Osteoblast (primary cell): ENCODE measurements at regions not wholly inside any gene's neighbourhood (a gene's known extent, or its start where the extent isn't known, plus 50 kb on each side); places are given as distances from the start of the nearest gene placed in this dataset.
"Not testable (repeated sequence)": the region's sequence is repeated elsewhere in the genome, so short reads cannot be mapped to it uniquely, and the experiment has no call there.

ENCODE experiments used
- DNase-seq: peaks from one replicate; pipeline ENCODE4 v3.0.0; 2011; ENCODE audit warnings: low spot score, mixed read lengths; ENCODE audit not compliant: insufficient read length; ENCODE audit errors: missing footprints
- H2AFZ ChIP-seq: 2 replicates; pipeline ENCODE4 v1.6.0; 2011; ENCODE audit warnings: mild to moderate bottlenecking, low read length
- H3K27ac ChIP-seq: 2 replicates; pipeline ENCODE4 v1.5.1; 2011; ENCODE audit warnings: mild to moderate bottlenecking, low read depth, low read length, moderate library complexity
- H3K27me3 ChIP-seq: 2 replicates; pipeline ENCODE4 v1.6.0; 2012; ENCODE audit warnings: mild to moderate bottlenecking, control low read depth, inconsistent platforms, low read length, moderate library complexity; ENCODE audit not compliant: insufficient read depth
- H3K36me3 ChIP-seq: 2 replicates; pipeline ENCODE4 v1.5.1; 2011; ENCODE audit warnings: mild to moderate bottlenecking, low read length, control low read depth, moderate library complexity; ENCODE audit not compliant: insufficient read depth
- H3K4me1 ChIP-seq: 2 replicates; pipeline ENCODE4 v1.5.1; 2011; ENCODE audit warnings: mild to moderate bottlenecking, low read length, control low read depth, moderate library complexity; ENCODE audit not compliant: insufficient read depth
- H3K4me2 ChIP-seq: 2 replicates; pipeline ENCODE4 v1.6.0; 2011; ENCODE audit warnings: mild to moderate bottlenecking, low read length; ENCODE audit not compliant: insufficient read depth
- H3K4me3 ChIP-seq: fragments of 200-600 bp; sonication (generic); 3 replicates; pipeline ENCODE4 v1.5.1; 2012; ENCODE audit warnings: mild to moderate bottlenecking, low read length, inconsistent platforms; ENCODE audit not compliant: insufficient read depth
- H3K79me2 ChIP-seq: 2 replicates; pipeline ENCODE4 v1.6.0; 2012; ENCODE audit warnings: mild to moderate bottlenecking, low read length, control low read depth, inconsistent platforms; ENCODE audit not compliant: insufficient read depth
- H3K9me3 ChIP-seq: 2 replicates; pipeline ENCODE4 v1.5.1; 2011; ENCODE audit warnings: low read depth, low read length, control low read depth
- H4K20me1 ChIP-seq: 2 replicates; pipeline ENCODE4 v1.6.0; 2012; ENCODE audit warnings: mild to moderate bottlenecking, low read length, control low read depth; ENCODE audit not compliant: insufficient read depth
- CTCF ChIP-seq: IDR thresholded peaks from 2 replicates; pipeline ENCODE4 v1.5.1; 2011; ENCODE audit warnings: mild to moderate bottlenecking, low read depth, low read length, moderate library complexity; ENCODE audit errors: extremely low read depth

DNA sequence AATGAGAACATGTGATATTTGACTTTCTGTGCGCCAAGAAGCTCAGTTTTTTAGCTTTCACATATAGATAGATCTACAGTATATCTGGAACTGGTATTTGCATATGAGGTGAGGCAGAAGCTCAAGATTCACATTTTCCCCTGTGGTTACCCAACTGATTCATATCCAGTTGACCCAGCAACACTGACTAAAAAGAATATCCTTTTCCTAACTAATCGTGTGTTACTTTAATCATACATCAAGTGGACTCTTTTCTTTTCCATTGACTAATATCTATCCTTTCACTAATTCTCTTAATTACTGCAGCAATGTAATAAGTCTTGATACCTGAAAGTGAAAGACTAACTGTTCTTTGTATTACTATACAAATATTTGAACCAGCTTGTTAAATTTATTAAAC, 236.1 kb downstream of the AEBP2 start:
- H3K4me1 ChIP-seq, result no peaks in the 10 kb centered on the region
- no peaks in the 10 kb centered on the region for H3K79me2 ChIP-seq
- H3K4me2 ChIP-seq, result no peak overlapping the region
- H2AFZ ChIP-seq, result no peak overlapping the region
- H3K4me3 ChIP-seq, result no peak overlapping the region
- DNase-seq, result peak; percentile 18
- H3K27me3 ChIP-seq, result no peaks in the 10 kb centered on the region
- H3K36me3 ChIP-seq, result no peaks in the 10 kb centered on the region
- no peak overlapping the region for H3K27ac ChIP-seq
- no peaks in the 10 kb centered on the region for H4K20me1 ChIP-seq
- TF ChIP-seq CTCF, result no peak
- no peaks in the 10 kb centered on the region for H3K9me3 ChIP-seq

DNA sequence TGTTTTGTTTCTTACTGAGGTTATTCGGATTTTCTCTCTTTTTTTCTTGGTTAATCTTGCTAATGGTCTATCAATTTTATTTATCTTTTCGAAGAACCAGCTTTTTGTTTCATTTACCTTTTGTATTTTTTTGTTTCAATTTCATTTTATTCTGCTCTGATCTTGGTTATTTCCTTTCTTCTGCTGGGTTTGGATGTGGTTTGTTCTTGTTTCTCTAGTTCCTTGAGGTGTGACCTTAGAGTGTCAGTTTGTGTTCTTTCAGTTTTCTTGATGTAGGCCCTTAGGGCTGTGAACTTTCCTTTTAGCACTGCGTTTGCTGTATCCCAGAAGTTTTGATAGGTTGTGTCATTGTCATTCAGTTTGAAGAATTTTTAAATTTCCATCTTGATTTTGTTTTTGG, 239.2 kb downstream of the AEBP2 start:
- not testable (repeated sequence) for H3K36me3 ChIP-seq, DNase-seq, H4K20me1 ChIP-seq, H3K27ac ChIP-seq, H3K79me2 ChIP-seq, H3K27me3 ChIP-seq, H3K9me3 ChIP-seq, H3K4me2 ChIP-seq, H3K4me1 ChIP-seq, H3K4me3 ChIP-seq, H2AFZ ChIP-seq

GRCh38 chr12:19681007-19681406, 241.7 kb downstream of the AEBP2 start:
- Histone ChIP-seq H3K79me2 (no peaks in the 10 kb centered on the region), H3K27me3 (no peaks in the 10 kb centered on the region), H3K36me3 (no peaks in the 10 kb centered on the region), H3K4me3 (no peak overlapping the region), H3K9me3 (no peaks in the 10 kb centered on the region), H3K4me2 (no peak overlapping the region), H4K20me1 (no peaks in the 10 kb centered on the region), H2AFZ (no peak overlapping the region), H3K27ac (no peak overlapping the region), H3K4me1 (peaks cover 19% of the 10 kb centered on the region)
- no peak for TF ChIP-seq CTCF
- no peak for DNase-seq

- peak overlapping the region; percentile 75 for H3K27ac ChIP-seq
- no peak for TF ChIP-seq CTCF
- H3K4me2 ChIP-seq, result peak overlapping the region; percentile 67
- peaks cover 19% of the 10 kb centered on the region for H3K4me1 ChIP-seq
- no peaks in the 10 kb centered on the region for H3K9me3 ChIP-seq
- peak; percentile 79 for DNase-seq
- H2AFZ ChIP-seq, result peak overlapping the region; percentile 12
- H3K79me2 ChIP-seq, result no peaks in the 10 kb centered on the region
- H3K36me3 ChIP-seq, result no peaks in the 10 kb centered on the region
- H4K20me1 ChIP-seq, result no peaks in the 10 kb centered on the region
- peak overlapping the region; percentile 34 for H3K4me3 ChIP-seq
- H3K27me3 ChIP-seq, result no peaks in the 10 kb centered on the region
Observed at GRCh38 chr12:19683178-19683927, 244.1 kb downstream of the AEBP2 start.
